T47D (cell line): ENCODE measurements at regions not wholly inside any gene's neighbourhood (a gene's known extent, or its start where the extent isn't known, plus 50 kb on each side); places are given as distances from the start of the nearest gene placed in this dataset.

ENCODE experiments used
- DNase-seq, 2 experiments: peaks; one replicate each; pipeline versions ENCODE4 v3.0.0 to v3.0.0-alpha.2; 2011 to 2012; ENCODE audit warnings: low read depth in 1 of 2, low spot score in 1 of 2
- JUND ChIP-seq: IDR thresholded peaks from 2 replicates; pipeline ENCODE4 v1.6.1; 2012; ENCODE audit warnings: low read depth
- in situ Hi-C: cut with HindIII; loops from 2 replicates; pipeline ENCODE4 v1.10.0; 2016; ENCODE audit warnings: low sequenced_read_pairs, low pct_unique_long_range_greater_than_20kb

GRCh38 chr13:67351909-67352308, 121.8 kb upstream of the PCDH9 start:
- in situ Hi-C loops = no loop called here
- DNase-seq = no peak
- no peak for TF ChIP-seq JUND

- no peak for DNase-seq
- no peak for TF ChIP-seq JUND
- in situ Hi-C loops = no loop called here
Observed at GRCh38 chr13:67351114-67351513, 121.0 kb upstream of the PCDH9 start.

GRCh38 chr13:67343777-67344176, 113.6 kb upstream of the PCDH9 start:
- no peak for TF ChIP-seq JUND
- peak in 1 of 2 experiments; percentile 71 for DNase-seq

GRCh38 chr13:67341406-67341805, 111.3 kb upstream of the PCDH9 start:
- in situ Hi-C loops = no loop called here
- DNase-seq = no peak
- TF ChIP-seq JUND = no peak

More at GRCh38 chr13:67343777-67344176, 113.6 kb upstream of the PCDH9 start:
- in situ Hi-C loops = no loop called here

GRCh38 chr13:67330149-67330548, 100.0 kb upstream of the PCDH9 start:
- in situ Hi-C loops = no loop called here
- DNase-seq = peak in 1 of 2 experiments; percentile 10
- TF ChIP-seq JUND = no peak

GRCh38 chr13:67328895-67329294, 98.8 kb upstream of the PCDH9 start:
- no peak for DNase-seq
- TF ChIP-seq JUND = no peak
- in situ Hi-C loops = no loop called here

- no peak for TF ChIP-seq JUND
- in situ Hi-C loops = no loop called here
- no peak for DNase-seq
Observed at GRCh38 chr13:67318860-67319259, 88.7 kb upstream of the PCDH9 start.

- in situ Hi-C loops = no loop called here
- no peak for TF ChIP-seq JUND
- no peak for DNase-seq
Observed at GRCh38 chr13:67318398-67318797, 88.3 kb upstream of the PCDH9 start.

- in situ Hi-C loops = no loop called here
- TF ChIP-seq JUND = no peak
- no peak for DNase-seq
Observed at GRCh38 chr13:67314405-67314804, 84.3 kb upstream of the PCDH9 start.

- no peak for DNase-seq
- no peak for TF ChIP-seq JUND
- in situ Hi-C loops = no loop called here
Observed at GRCh38 chr13:67308004-67308772, 78.1 kb upstream of the PCDH9 start.

GRCh38 chr13:67306742-67307141, 76.6 kb upstream of the PCDH9 start:
- in situ Hi-C loops = no loop called here
- no peak for TF ChIP-seq JUND
- no peak for DNase-seq

- in situ Hi-C loops = no loop called here
- DNase-seq = no peak
- TF ChIP-seq JUND = no peak
Observed at GRCh38 chr13:67303661-67304333, 73.7 kb upstream of the PCDH9 start.

- no peak for TF ChIP-seq JUND
- in situ Hi-C loops = no loop called here
- DNase-seq = no peak
Observed at GRCh38 chr13:67299751-67300150, 69.6 kb upstream of the PCDH9 start.
